22Rv1 (cell line): ENCODE measurements at regions not wholly inside any gene's neighbourhood (a gene's known extent, or its start where the extent isn't known, plus 50 kb on each side); places are given as distances from the start of the nearest gene placed in this dataset.

Experiments
- H3K27ac ChIP-seq: fragments of 450-650 bp; 2 replicates; pipeline ENCODE4 v1.5.1; 2017
- CTCF ChIP-seq: fragments of 450-650 bp; IDR thresholded peaks from 2 replicates; pipeline ENCODE4 v1.5.1; 2017; ENCODE audit warnings: mild to moderate bottlenecking
- ZFX ChIP-seq: fragments of 450-650 bp; IDR thresholded peaks from 2 replicates; pipeline ENCODE4 v1.6.1; 2017; ENCODE audit warnings: antibody characterized with exemption, borderline replicate concordance

- TF ChIP-seq CTCF (no peak), ZFX (no peak)
- no peak overlapping the region for H3K27ac ChIP-seq
Observed at GRCh38 chr21:35366394-35367080, 317.4 kb upstream of the RUNX1 start.

GRCh38 chr21:35363458-35363857 lies 314.4 kb upstream of the RUNX1 start:
- H3K27ac ChIP-seq: no peak overlapping the region
- no peak for TF ChIP-seq ZFX
- TF ChIP-seq CTCF: no peak

GRCh38 chr21:35361988-35362387 lies 312.9 kb upstream of the RUNX1 start:
- TF ChIP-seq ZFX (no peak), CTCF (no peak)
- no peak overlapping the region for H3K27ac ChIP-seq

- TF ChIP-seq ZFX (no peak), CTCF (no peak)
- no peak overlapping the region for H3K27ac ChIP-seq
Observed at GRCh38 chr21:35360870-35361570, 311.9 kb upstream of the RUNX1 start.

- TF ChIP-seq ZFX (no peak), CTCF (no peak)
- no peak overlapping the region for H3K27ac ChIP-seq
Observed at GRCh38 chr21:35359076-35359475, 310.0 kb upstream of the RUNX1 start.

- TF ChIP-seq ZFX (no peak), CTCF (no peak)
- H3K27ac ChIP-seq: no peak overlapping the region
Observed at GRCh38 chr21:35358008-35358407, 308.9 kb upstream of the RUNX1 start.

GRCh38 chr21:35357041-35357780 lies 308.1 kb upstream of the RUNX1 start:
- no peak for TF ChIP-seq CTCF
- TF ChIP-seq ZFX: no peak
- H3K27ac ChIP-seq: no peak overlapping the region
